ENCODE measurements at regions not wholly inside any gene's neighbourhood (a gene's known extent, or its start where the extent isn't known, plus 50 kb on each side); places are given as distances from the start of the nearest gene placed in this dataset.

DNA sequence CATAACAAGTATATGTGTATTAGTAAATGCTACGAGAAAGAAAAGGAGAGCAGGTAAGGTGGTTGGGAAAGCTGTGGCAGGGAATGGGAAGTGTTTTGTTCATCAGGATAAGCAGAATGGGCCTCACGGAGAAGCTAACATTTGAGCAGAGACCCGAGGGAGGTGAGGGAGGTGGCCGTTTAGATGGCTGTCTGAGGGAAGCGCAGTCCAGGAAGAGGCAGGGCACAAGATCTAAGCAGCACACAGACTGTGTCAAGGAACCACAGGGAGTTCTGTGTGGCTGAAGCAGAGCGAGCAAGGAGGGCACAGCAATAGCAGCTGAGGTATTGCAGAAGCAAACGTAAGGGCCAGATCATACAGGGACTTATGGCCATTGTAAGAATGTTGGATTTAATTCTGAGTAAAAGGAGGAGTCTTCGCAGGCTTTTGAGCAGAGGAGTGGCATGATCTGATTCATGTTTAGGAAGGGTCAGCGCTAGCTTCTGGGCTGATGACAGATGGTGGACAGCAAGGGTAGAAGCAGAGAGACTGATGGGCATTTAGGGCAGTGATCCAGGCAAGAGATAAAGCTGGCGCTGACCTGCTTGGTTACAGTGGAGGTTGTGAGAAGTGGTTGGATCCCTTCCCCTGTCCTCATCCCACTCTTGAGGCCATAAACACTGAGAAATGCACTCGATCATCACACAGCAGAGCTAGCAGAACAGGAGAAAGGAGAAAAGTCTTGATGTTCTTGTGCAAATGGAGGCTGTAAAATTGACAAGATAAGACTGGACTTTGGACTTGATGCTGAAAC is 199.9 kb downstream of the LACC1 start:
- H3K4me1 Mint-ChIP-seq, result peaks cover 27% of the 10 kb centered on the region
- Histone ChIP-seq H3F3A (replicated peaks; ENCODE audit: low read depth) (no peaks in the 10 kb centered on the region; the same call in 1 of the 2 replicates), H3K4me3 (peak overlapping the region; percentile 41), H3K27ac (ENCODE audit: low read depth) (peak overlapping the region; percentile 10; the same call in 1 of the 2 replicates), H3K79me2 (replicated peaks; ENCODE audit: insufficient read depth) (no peaks in the 10 kb centered on the region), H3K9me2 (ENCODE audit: insufficient read depth) (no peaks in the 10 kb centered on the region), H2AFZ (0 out of 2 replicates have a peak overlapping the region, but pooled peaks have one; percentile 12), H4K20me1 (replicated peaks; ENCODE audit: insufficient read depth) (no peaks in the 10 kb centered on the region), H3K27me3 (ENCODE audit: insufficient read depth) (no peaks in the 10 kb centered on the region), H3K4me2 (peak overlapping the region; percentile 48), H3K36me3 (ENCODE audit: insufficient read depth) (no peaks in the 10 kb centered on the region), H3K4me1 (ENCODE audit: insufficient read depth) (peaks cover 25% of the 10 kb centered on the region)
- peak overlapping the region; percentile 49 for H3K27ac Mint-ChIP-seq
- TF ChIP-seq EZH2 (IDR thresholded peaks at IDR 0.05; ENCODE audit: low read depth, unreplicated experiment), result no peak
- TF ChIP-seq CREB1 (CRISPR knock-in tag; IDR thresholded peaks at IDR 0.05; ENCODE audit: low read depth), result no peak
- TF ChIP-seq EZH2phosphoT487 (IDR thresholded peaks at IDR 0.05; ENCODE audit: unreplicated experiment), result no peak
- no peak for TF ChIP-seq STAT1 (IDR thresholded peaks at IDR 0.05; ENCODE audit: unreplicated experiment)
- TF ChIP-seq REST (IDR thresholded peaks at IDR 0.05; ENCODE audit: unreplicated experiment), result no peak
- TF ChIP-seq, protein P1, sequence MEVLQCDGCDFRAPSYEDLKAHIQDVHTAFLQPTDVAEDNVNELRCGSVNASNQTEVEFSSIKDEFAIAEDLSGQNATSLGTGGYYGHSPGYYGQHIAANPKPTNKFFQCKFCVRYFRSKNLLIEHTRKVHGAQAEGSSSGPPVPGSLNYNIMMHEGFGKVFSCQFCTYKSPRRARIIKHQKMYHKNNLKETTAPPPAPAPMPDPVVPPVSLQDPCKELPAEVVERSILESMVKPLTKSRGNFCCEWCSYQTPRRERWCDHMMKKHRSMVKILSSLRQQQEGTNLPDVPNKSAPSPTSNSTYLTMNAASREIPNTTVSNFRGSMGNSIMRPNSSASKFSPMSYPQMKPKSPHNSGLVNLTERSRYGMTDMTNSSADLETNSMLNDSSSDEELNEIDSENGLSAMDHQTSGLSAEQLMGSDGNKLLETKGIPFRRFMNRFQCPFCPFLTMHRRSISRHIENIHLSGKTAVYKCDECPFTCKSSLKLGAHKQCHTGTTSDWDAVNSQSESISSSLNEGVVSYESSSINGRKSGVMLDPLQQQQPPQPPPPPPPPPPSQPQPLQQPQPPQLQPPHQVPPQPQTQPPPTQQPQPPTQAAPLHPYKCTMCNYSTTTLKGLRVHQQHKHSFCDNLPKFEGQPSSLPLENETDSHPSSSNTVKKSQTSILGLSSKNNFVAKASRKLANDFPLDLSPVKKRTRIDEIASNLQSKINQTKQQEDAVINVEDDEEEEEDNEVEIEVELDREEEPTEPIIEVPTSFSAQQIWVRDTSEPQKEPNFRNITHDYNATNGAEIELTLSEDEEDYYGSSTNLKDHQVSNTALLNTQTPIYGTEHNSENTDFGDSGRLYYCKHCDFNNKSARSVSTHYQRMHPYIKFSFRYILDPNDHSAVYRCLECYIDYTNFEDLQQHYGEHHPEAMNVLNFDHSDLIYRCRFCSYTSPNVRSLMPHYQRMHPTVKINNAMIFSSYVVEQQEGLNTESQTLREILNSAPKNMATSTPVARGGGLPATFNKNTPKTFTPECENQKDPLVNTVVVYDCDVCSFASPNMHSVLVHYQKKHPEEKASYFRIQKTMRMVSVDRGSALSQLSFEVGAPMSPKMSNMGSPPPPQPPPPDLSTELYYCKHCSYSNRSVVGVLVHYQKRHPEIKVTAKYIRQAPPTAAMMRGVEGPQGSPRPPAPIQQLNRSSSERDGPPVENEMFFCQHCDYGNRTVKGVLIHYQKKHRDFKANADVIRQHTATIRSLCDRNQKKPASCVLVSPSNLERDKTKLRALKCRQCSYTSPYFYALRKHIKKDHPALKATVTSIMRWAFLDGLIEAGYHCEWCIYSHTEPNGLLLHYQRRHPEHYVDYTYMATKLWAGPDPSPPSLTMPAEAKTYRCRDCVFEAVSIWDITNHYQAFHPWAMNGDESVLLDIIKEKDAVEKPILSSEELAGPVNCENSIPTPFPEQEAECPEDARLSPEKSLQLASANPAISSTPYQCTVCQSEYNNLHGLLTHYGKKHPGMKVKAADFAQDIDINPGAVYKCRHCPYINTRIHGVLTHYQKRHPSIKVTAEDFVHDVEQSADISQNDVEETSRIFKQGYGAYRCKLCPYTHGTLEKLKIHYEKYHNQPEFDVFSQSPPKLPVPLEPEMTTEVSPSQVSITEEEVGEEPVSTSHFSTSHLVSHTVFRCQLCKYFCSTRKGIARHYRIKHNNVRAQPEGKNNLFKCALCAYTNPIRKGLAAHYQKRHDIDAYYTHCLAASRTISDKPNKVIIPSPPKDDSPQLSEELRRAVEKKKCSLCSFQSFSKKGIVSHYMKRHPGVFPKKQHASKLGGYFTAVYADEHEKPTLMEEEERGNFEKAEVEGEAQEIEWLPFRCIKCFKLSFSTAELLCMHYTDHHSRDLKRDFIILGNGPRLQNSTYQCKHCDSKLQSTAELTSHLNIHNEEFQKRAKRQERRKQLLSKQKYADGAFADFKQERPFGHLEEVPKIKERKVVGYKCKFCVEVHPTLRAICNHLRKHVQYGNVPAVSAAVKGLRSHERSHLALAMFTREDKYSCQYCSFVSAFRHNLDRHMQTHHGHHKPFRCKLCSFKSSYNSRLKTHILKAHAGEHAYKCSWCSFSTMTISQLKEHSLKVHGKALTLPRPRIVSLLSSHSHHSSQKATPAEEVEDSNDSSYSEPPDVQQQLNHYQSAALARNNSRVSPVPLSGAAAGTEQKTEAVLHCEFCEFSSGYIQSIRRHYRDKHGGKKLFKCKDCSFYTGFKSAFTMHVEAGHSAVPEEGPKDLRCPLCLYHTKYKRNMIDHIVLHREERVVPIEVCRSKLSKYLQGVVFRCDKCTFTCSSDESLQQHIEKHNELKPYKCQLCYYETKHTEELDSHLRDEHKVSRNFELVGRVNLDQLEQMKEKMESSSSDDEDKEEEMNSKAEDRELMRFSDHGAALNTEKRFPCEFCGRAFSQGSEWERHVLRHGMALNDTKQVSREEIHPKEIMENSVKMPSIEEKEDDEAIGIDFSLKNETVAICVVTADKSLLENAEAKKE (CRISPR knock-in tag; IDR thresholded peaks at IDR 0.05), result no peak; the same call in 1 of the 2 replicates
- TF ChIP-seq ETS1 (IDR thresholded peaks at IDR 0.05), result no peak
- no peak for TF ChIP-seq JUNB (IDR thresholded peaks at IDR 0.05; ENCODE audit: unreplicated experiment)
- TF ChIP-seq ZNF331 (CRISPR knock-in tag; IDR thresholded peaks at IDR 0.05; ENCODE audit: low read depth), result no peak
- TF ChIP-seq, protein P2, sequence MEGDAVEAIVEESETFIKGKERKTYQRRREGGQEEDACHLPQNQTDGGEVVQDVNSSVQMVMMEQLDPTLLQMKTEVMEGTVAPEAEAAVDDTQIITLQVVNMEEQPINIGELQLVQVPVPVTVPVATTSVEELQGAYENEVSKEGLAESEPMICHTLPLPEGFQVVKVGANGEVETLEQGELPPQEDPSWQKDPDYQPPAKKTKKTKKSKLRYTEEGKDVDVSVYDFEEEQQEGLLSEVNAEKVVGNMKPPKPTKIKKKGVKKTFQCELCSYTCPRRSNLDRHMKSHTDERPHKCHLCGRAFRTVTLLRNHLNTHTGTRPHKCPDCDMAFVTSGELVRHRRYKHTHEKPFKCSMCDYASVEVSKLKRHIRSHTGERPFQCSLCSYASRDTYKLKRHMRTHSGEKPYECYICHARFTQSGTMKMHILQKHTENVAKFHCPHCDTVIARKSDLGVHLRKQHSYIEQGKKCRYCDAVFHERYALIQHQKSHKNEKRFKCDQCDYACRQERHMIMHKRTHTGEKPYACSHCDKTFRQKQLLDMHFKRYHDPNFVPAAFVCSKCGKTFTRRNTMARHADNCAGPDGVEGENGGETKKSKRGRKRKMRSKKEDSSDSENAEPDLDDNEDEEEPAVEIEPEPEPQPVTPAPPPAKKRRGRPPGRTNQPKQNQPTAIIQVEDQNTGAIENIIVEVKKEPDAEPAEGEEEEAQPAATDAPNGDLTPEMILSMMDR (conservative IDR thresholded peaks at IDR 0.05; ENCODE audit: low read depth in 2 of 2), result no peak
- no peak for TF ChIP-seq NANOG (IDR thresholded peaks at IDR 0.05; ENCODE audit: borderline replicate concordance)
- TF ChIP-seq ZNF114 (CRISPR knock-in tag; IDR thresholded peaks at IDR 0.05), result no peak
- no peak for TF ChIP-seq POLR2AphosphoS5 (IDR thresholded peaks at IDR 0.05; ENCODE audit: low read depth)
- peaks cover 31% of the 10 kb centered on the region; the same call in 2 of the 3 replicates for H3K9me3 Mint-ChIP-seq
- H3K27me3 Mint-ChIP-seq (ENCODE audit: insufficient read depth, low read depth, poor library complexity), result peaks cover 12% of the 10 kb centered on the region
- peak; percentile 73 for ATAC-seq
- H3K4me3 Mint-ChIP-seq, result peak overlapping the region; percentile 33; the same call in 2 of the 3 replicates
- peaks cover 27% of the 10 kb centered on the region for H3K36me3 Mint-ChIP-seq (ENCODE audit: low read depth)
- DNase-seq (ENCODE audit: low spot score), result peak; percentile 24
